ENCODE measurements at regions not wholly inside any gene's neighbourhood (a gene's known extent, or its start where the extent isn't known, plus 50 kb on each side); places are given as distances from the start of the nearest gene placed in this dataset.

DNA sequence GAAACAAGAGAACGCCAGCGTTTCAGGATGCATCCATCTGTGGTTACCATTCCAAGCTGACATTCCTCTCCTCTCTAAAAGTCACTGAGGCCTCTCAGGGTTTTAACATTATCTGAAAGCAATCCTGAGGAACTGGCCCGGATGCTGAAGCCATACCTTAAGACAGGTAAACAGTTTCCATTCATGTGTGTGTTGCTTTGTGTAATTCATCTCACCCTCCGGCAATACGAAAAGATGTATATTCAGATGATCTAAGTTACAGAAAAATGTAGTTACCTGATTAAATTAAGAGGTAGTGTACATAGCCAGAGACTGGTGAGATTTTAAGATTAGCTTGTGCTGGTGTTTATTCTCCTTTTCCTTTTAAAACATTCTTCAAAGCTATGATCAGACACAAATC is 68.4 kb upstream of the BACH2 start:
- TF ChIP-seq CTCF (IDR thresholded peaks at IDR 0.05) (no peak), ZFX (IDR thresholded peaks at IDR 0.05; ENCODE audit: borderline replicate concordance) (no peak)

Data from 22Rv1 (cell line).